Lung (tissue), 11 donors: ENCODE measurements at regions not wholly inside any gene's neighbourhood (a gene's known extent, or its start where the extent isn't known, plus 50 kb on each side); places are given as distances from the start of the nearest gene placed in this dataset.
"Not testable (repeated sequence)": the region's sequence is repeated elsewhere in the genome, so short reads cannot be mapped to it uniquely, and the experiment has no call there.

Experiments used
- ATAC-seq: fragments of 200-7000 bp; cut with Tn5 transposase; one replicate; pipeline ENCODE4 v1.9.1; 2020; ENCODE audit warnings: moderate number of reproducible peaks; ENCODE audit not compliant: insufficient read depth, low FRiP score
- DNase-seq, 3 donors: peaks; one replicate each; pipeline ENCODE4 v3.0.0-alpha.2; 2013 to 2017
- H3K27ac ChIP-seq, 2 donors: one replicate each; pipeline ENCODE4 v1.5.1; 2013; ENCODE audit warnings: mild to moderate bottlenecking in 2 of 2, moderate library complexity in 2 of 2, control low read depth in 1 of 2, inconsistent platforms in 1 of 2, low read depth in 1 of 2, low read length in 1 of 2
- H3K27me3 ChIP-seq, 3 donors: one replicate each; pipeline ENCODE4 v1.5.1; 2013; ENCODE audit warnings: low read length in 2 of 3; ENCODE audit not compliant: control insufficient read depth in 3 of 3, insufficient read depth in 3 of 3
- H3K36me3 ChIP-seq, 4 donors: one replicate each; pipeline ENCODE4 v1.5.1; 2013; ENCODE audit warnings: low read length in 4 of 4, mild to moderate bottlenecking in 1 of 4, moderate library complexity in 1 of 4; ENCODE audit not compliant: control insufficient read depth in 4 of 4, insufficient read depth in 4 of 4
- H3K4me1 ChIP-seq, 5 donors: one replicate each; pipeline ENCODE4 v1.5.1; 2013; ENCODE audit warnings: low read length in 5 of 5, mild to moderate bottlenecking in 2 of 5, moderate library complexity in 1 of 5; ENCODE audit not compliant: control insufficient read depth in 5 of 5, insufficient read depth in 5 of 5
- H3K4me3 ChIP-seq: one replicate; pipeline ENCODE4 v1.5.1; 2013; ENCODE audit warnings: mild to moderate bottlenecking, control low read depth, moderate library complexity
- H3K9ac ChIP-seq, 2 donors: one replicate each; pipeline ENCODE4 v1.5.1; 2013; ENCODE audit warnings: low read length in 2 of 2, control low read depth in 1 of 2; ENCODE audit not compliant: insufficient read depth in 1 of 2
- H3K9me3 ChIP-seq, 4 donors: one replicate each; pipeline ENCODE4 v1.5.1; 2013; ENCODE audit warnings: low read length in 3 of 4, mild to moderate bottlenecking in 1 of 4, moderate library complexity in 1 of 4; ENCODE audit not compliant: control insufficient read depth in 4 of 4, insufficient read depth in 3 of 4
- WGBS, 2 donors: extraction: QIAGEN DNeasy Blood & Tissue Kit; methylation state at CpG; one replicate each; pipeline ENCODE4 v1.1.7; 2013; 5-methylcytosine and 5-hydroxymethylcytosine counted together
- TF ChIP-seq, protein P1 (sequence below): IDR thresholded peaks from 2 replicates; pipeline ENCODE4 v1.5.1; 2012; ENCODE audit warnings: mild to moderate bottlenecking; ENCODE audit errors: control extremely low read depth, extremely low read depth
- donor health status: control.
- donor health status: control.
- donor health status: Bipolar disorder and iron deficiency.
- donor health status: healthy.
- donor health status: DM: yes; HTN: yes; CAD: no.

DNA sequence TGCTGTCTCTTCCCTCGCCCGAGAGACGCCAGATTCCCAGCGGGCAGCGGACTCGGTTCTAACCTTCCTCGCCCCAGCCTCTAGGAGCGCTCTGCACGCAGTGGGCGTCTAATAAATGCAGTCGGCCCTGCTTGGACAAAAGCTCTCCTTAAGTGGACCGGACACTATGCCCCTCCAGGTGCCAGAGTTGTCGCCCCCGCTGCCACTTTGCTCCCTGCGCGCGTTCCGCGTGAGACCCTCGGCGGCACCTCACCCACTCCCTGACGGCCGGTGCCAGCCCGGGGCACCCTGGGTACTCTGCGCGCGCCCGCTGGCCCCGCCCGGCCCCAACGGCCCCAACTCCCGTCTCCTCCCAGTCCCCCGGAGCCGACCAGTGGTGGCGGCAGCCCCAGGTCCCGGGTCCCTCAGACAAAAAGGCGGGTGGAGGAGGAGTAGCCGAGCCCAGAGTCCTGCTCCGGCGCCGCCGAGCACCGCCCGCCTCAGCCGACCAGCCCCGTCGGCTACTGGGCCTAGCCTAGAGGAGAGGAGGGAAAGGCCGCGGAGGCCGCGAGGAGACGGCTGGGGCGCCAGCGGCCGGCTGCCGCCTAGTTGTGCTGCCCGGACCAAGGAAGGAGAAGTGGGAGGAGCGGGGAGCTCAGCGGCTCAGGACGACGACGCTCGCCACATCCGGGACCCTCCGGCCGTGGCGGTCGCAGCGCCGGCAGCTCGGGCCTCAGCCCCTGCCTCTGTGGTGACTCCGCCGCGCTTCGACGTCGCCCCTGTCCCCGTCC, 123.0 kb downstream of the GOSR1 start:
- Histone ChIP-seq H3K27me3 (no peaks in the 10 kb centered on the region), H3K4me1 (peaks cover 0 to 3% (median 2%) of the 10 kb centered on the region in 5 donors), H3K4me3 (peak overlapping the region; percentile 89), H3K9me3 (no peaks in the 10 kb centered on the region), H3K9ac (peak overlapping the region in 1 of 2 donors; percentile 49), H3K27ac (peak overlapping the region; percentile 89 to 94), H3K36me3 (no peaks in the 10 kb centered on the region)
- ATAC-seq (peak; percentile 96), DNase-seq (peak; percentile 85 to 87 (median 87))
- TF ChIP-seq, protein P1, sequence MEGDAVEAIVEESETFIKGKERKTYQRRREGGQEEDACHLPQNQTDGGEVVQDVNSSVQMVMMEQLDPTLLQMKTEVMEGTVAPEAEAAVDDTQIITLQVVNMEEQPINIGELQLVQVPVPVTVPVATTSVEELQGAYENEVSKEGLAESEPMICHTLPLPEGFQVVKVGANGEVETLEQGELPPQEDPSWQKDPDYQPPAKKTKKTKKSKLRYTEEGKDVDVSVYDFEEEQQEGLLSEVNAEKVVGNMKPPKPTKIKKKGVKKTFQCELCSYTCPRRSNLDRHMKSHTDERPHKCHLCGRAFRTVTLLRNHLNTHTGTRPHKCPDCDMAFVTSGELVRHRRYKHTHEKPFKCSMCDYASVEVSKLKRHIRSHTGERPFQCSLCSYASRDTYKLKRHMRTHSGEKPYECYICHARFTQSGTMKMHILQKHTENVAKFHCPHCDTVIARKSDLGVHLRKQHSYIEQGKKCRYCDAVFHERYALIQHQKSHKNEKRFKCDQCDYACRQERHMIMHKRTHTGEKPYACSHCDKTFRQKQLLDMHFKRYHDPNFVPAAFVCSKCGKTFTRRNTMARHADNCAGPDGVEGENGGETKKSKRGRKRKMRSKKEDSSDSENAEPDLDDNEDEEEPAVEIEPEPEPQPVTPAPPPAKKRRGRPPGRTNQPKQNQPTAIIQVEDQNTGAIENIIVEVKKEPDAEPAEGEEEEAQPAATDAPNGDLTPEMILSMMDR, result peak; percentile 0
- WGBS, 2 donors, result 0 to 1% methylated on average over 45 to 78 of the region's 78 CpGs

DNA sequence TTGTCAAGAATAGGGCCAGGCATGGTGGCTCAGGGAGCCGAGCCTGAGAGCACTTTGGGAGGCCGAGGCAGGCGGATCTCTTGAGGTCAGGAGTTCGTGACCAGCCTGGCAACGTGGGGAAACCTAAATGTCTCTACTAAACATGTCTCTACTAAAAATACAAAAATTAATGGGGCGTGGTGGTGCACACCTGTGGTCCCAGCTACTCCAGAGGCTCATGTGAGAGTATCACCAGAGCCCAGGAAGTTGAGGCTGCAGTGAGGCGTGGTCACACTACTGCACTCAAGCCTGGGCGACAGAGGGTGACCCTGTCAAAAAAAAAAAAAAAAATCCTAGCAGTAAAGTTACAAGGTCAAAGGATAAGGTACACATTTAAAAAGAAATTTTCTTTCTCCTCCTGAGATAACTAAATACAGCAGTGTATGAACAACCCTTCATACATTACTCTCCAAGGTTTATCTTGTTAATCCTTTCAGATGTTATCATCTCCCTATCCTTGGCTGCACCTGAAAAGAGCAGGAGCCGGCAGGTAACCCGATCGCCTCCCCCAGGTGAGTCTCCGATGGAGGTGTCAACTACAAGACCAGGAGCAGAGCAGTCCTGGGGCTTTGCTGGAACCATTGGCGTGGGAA, 122.3 kb downstream of the GOSR1 start:
- no peaks in the 10 kb centered on the region for H3K27me3 ChIP-seq
- peak overlapping the region in 1 of 2 donors; percentile 49 for H3K9ac ChIP-seq
- WGBS, 2 donors, result 41 to 46% methylated on average over 13 of the region's 13 CpGs
- ATAC-seq (no peak), DNase-seq (no peak)
- H3K9me3 ChIP-seq, result no peaks in the 10 kb centered on the region
- H3K4me1 ChIP-seq, result peaks cover 0 to 2% (median under 1%) of the 10 kb centered on the region in 5 donors
- no peaks in the 10 kb centered on the region for H3K36me3 ChIP-seq
- H3K4me3 ChIP-seq, result peak overlapping the region; percentile 89
- TF ChIP-seq, protein P1, result no peak
- H3K27ac ChIP-seq, result peak overlapping the region; percentile 89 to 94

DNA sequence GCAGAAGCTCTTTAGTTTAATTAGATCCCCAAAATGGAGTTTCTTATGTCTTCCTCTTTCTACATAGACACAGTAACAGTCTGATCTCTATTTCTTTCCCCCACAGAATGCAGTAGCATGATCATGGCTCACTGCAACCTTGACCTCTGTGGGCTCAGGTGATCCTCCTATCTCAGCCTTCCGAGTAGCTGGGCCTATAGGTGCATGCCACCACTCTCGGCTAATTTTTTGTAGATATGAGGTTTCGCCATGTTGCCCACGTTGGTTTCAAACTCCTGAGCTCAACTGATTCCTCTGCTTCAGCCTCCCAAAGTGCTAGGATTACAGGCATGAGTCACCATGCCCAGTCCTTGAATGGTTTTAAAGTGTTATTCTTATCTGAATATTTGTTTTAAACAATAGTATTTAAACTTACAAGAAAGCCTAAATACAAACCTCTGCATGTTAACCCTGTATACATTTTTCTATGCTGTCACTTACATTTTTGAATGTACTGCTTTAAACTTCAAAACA, 120.6 kb downstream of the GOSR1 start:
- Histone ChIP-seq H3K27ac (no peak overlapping the region), H3K9me3 (no peaks in the 10 kb centered on the region), H3K9ac (no peak overlapping the region), H3K27me3 (no peaks in the 10 kb centered on the region), H3K4me1 (peaks cover 0 to 2% (median 0%) of the 10 kb centered on the region in 5 donors), H3K4me3 (no peak overlapping the region), H3K36me3 (no peaks in the 10 kb centered on the region)
- ATAC-seq, result no peak
- WGBS, 2 donors, result 81 to 85% methylated on average over 4 of the region's 4 CpGs
- TF ChIP-seq, protein P1, result no peak
- DNase-seq, result no peak

DNA sequence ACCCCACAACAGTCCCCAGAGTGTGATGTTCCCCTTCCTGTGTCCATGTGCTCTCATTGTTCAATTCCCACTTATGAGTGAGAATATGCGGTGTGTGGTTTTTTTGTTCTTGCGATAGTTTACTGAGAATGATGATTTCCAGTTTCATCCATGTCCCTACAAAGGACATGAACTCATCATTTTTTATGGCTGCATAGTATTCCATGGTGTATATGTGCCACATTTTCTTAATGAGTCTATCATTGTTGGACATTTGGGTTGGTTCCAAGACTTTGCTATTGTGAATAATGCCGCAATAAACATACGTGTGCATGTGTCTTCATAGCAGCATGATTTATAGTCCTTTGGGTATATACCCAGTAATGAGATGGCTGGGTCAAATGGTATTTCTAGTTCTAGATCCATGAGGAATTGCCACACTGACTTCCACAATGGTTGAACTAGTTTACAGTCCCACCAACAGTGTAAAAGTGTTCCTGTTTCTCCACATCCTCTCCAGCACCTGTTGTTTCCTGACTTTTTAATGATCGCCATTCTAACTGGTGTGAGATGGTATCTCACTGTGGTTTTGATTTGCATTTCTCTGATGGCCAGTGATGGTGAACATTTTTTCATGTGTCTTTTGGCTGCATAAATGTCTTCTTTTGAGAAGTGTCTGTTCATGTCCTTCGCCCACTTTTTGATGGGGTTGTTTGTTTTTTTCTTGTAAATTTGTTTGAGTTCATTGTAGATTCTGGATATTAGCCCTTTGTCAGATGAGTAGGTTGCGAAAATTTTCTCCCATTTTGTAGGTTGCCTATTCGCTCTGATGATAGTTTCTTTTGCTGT, 120.0 kb downstream of the GOSR1 start:
- H3K4me1 ChIP-seq, H3K4me3 ChIP-seq, H3K36me3 ChIP-seq, H3K9me3 ChIP-seq, H3K27me3 ChIP-seq, DNase-seq, H3K9ac ChIP-seq, ATAC-seq, H3K27ac ChIP-seq: not testable (repeated sequence)
- 91 to 94% methylated on average over 6 of the region's 8 CpGs for WGBS, 2 donors

DNA sequence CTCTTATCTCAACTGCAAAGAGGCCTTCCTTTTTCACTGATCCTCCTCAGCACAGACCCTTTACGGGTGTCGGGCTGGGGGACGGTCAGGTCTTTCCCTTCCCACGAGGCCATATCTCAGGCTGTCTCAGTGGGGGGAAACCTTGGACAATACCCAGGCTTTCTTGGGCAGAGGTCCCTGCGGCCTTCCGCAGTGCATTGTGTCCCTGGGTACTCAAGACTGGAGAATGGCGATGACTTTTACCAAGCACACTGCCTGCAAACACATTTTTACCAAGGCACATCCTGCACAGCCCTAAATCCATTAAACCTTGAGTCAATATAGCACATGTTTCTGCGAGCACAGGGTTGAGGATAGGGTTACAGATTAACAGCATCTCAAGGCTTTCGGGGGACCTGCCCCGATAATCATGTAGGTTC, 117.8 kb downstream of the GOSR1 start:
- H3K4me1 ChIP-seq, H3K27ac ChIP-seq, H3K27me3 ChIP-seq, DNase-seq, H3K4me3 ChIP-seq, H3K9me3 ChIP-seq, H3K9ac ChIP-seq, ATAC-seq, H3K36me3 ChIP-seq: not testable (repeated sequence)
- 90 to 97% methylated on average over 10 of the region's 10 CpGs for WGBS, 2 donors
